NCI-H1105 (cell line): ENCODE measurements at regions not wholly inside any gene's neighbourhood (a gene's known extent, or its start where the extent isn't known, plus 50 kb on each side); places are given as distances from the start of the nearest gene placed in this dataset.
"Not testable (repeated sequence)": the region's sequence is repeated elsewhere in the genome, so short reads cannot be mapped to it uniquely, and the experiment has no call there.

Experiments used
- DNase-seq: peaks from one replicate; lab custom pipeline; 2025; lab: John Stamatoyannopoulos, UW

- no peak for DNase-seq
Measured at GRCh38 chr4:14110407-14110806, 482.9 kb upstream of the BOD1L1 start.

GRCh38 chr4:14111730-14112181 is 484.2 kb upstream of the BOD1L1 start:
- no peak for DNase-seq

GRCh38 chr4:14115106-14115505 is 487.6 kb upstream of the BOD1L1 start:
- no peak for DNase-seq

GRCh38 chr4:14117575-14118238 is 490.2 kb upstream of the BOD1L1 start:
- DNase-seq: no peak

- DNase-seq: no peak
Measured at GRCh38 chr4:14124816-14125215, 497.3 kb upstream of the BOD1L1 start.

- no peak for DNase-seq
Measured at GRCh38 chr4:14125375-14126129, 498.0 kb upstream of the BOD1L1 start.

- no peak for DNase-seq
Measured at GRCh38 chr4:14130551-14130950, 503.0 kb upstream of the BOD1L1 start.

GRCh38 chr4:14131335-14131734 is 503.8 kb upstream of the BOD1L1 start:
- no peak for DNase-seq

- no peak for DNase-seq
Measured at GRCh38 chr4:14132301-14132700, 504.8 kb upstream of the BOD1L1 start.

- DNase-seq: no peak
Measured at GRCh38 chr4:14138106-14138505, 510.6 kb upstream of the BOD1L1 start.

- DNase-seq: no peak
Measured at GRCh38 chr4:14143892-14144291, 516.4 kb upstream of the BOD1L1 start.

GRCh38 chr4:14149176-14150053 is 521.9 kb upstream of the BOD1L1 start:
- DNase-seq: no peak

GRCh38 chr4:14151101-14151500 is 523.6 kb upstream of the BOD1L1 start:
- no peak for DNase-seq

- DNase-seq: no peak
Measured at GRCh38 chr4:14152834-14153519, 525.5 kb upstream of the BOD1L1 start.

- DNase-seq: no peak
Measured at GRCh38 chr4:14155803-14156202, 528.3 kb upstream of the BOD1L1 start.

GRCh38 chr4:14157262-14157661 is 529.7 kb upstream of the BOD1L1 start:
- DNase-seq: no peak

- no peak for DNase-seq
Measured at GRCh38 chr4:14165222-14165920, 537.8 kb upstream of the BOD1L1 start.

GRCh38 chr4:14167876-14168510 is 540.5 kb upstream of the BOD1L1 start:
- no peak for DNase-seq

- DNase-seq: peak; percentile 64
Measured at GRCh38 chr4:14168919-14169318, 541.4 kb upstream of the BOD1L1 start.

- DNase-seq: no peak
Measured at GRCh38 chr4:14169460-14169859, 541.9 kb upstream of the BOD1L1 start.

- not testable (repeated sequence) for DNase-seq
Measured at GRCh38 chr4:14169940-14170339, 542.4 kb upstream of the BOD1L1 start.
